DMS53 treated with DMSO at 0.1 percent for 48 hours (cell line): ENCODE measurements at regions not wholly inside any gene's neighbourhood (a gene's known extent, or its start where the extent isn't known, plus 50 kb on each side); places are given as distances from the start of the nearest gene placed in this dataset.
"Not testable (repeated sequence)": the region's sequence is repeated elsewhere in the genome, so short reads cannot be mapped to it uniquely, and the experiment has no call there.

Experiments
- DNase-seq: peaks from one replicate; lab custom pipeline; 2025; ENCODE audit not compliant: unreplicated experiment; lab: John Stamatoyannopoulos, UW

DNA sequence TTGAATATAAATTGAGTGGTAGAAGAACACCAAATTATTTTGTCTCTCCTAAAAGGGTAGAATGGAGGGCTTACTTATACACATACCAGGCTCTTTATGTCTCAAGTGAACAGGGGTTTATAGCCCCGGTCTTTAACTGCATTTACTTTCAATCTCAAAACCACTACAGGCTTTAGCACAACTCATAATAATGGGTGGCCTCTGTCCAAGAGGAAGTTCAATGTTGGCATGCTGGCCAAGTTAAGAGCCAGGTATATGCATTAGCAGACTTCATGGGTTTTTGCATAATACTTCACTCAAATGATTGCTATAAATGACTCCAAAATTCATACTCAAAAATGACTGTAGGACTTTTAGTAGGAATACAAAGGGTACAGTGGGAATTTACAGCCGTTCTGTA lies 118.5 kb upstream of the OTUD4 start:
- no peak for DNase-seq

DNA sequence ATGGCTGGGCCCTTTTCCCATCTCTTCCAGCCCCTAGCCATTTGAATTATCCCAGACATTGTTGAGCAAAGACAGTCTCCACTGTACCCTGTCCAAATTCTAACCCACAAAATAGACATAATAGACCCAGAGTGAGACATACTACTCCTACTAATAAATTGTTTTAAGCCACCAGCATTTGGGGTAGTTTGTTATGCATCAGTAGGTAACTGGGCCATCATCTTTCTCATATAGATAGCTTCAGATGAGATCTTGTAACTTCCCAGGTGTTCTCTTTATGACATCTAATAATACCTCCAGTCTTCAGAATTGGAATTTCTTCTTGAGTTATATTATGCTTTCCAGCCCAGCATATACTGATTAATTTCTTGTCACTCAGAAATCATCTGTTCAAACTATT lies 117.2 kb upstream of the OTUD4 start:
- no peak for DNase-seq

DNA sequence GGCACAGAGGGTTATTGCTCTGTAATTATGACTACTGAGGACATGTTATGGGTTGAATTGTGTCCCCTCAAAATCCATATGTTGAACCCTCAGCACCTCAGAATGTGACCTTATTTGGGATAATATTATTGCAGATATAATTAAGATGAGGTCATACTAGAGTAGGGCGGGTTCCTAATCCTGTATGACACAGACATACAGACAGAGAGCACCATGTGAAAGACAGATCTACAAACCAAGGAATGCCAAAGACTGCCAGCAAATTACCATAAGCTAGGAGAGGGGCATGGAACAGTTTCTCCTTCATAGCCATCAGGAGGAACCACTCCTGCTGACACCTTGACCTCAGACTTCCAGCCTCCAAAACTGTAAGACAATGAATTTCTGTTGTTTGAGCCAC lies 115.2 kb upstream of the OTUD4 start:
- DNase-seq = no peak

DNA sequence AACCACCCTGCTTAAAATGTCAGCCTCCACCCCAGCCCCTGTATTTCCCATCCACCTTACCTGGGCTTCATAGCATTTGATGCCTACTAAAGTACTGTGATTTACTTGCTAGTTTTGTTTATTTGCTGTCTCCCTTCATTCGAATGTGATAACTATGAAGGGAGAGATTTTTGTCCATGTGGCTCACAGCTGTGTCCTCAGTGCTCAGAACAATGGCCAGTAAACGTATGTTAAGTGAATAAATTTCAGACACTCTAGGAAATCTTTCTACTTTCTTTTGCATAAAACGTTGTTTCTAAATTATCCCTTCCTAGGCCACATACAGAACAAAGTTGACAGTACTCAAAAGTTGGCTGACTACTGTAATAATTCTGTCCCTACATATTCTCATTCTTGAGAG lies 114.7 kb upstream of the OTUD4 start:
- no peak for DNase-seq

DNA sequence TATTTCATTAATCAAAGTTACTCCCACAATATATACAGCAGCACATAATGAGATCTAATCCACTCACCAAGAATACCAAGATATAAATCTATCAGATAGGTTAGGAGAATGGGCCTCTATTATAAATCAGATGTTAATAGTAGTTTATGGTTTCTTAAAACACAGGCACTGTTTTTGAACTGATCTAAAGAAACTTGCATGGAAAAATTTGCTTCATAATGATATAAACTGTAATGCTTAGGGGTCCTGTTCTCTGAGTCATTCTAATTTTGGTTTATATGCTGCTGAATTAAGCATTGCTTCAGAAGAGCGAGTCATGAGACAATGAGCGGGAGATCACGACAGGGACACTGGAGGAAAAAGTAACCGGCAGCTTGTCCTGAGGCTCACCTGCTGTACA lies 113.3 kb upstream of the OTUD4 start:
- no peak for DNase-seq

DNA sequence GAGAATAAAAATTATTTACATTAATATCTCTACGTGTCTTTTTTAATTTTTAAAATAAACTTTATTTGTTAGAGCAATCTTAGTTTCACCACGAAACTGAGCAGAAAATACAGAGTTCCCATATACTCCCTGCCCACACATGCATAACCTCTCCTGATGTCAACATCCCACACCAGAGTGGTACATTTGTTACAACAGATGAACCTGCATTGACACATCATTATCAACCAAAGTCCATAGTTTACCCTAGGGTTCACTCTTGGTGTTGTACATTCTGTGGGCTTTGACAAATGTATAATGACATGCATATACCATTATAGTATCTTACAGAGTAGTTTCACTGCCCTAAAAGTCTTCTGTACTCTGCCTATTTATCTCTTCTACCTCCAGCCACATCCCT lies 110.6 kb upstream of the OTUD4 start:
- DNase-seq = no peak

DNA sequence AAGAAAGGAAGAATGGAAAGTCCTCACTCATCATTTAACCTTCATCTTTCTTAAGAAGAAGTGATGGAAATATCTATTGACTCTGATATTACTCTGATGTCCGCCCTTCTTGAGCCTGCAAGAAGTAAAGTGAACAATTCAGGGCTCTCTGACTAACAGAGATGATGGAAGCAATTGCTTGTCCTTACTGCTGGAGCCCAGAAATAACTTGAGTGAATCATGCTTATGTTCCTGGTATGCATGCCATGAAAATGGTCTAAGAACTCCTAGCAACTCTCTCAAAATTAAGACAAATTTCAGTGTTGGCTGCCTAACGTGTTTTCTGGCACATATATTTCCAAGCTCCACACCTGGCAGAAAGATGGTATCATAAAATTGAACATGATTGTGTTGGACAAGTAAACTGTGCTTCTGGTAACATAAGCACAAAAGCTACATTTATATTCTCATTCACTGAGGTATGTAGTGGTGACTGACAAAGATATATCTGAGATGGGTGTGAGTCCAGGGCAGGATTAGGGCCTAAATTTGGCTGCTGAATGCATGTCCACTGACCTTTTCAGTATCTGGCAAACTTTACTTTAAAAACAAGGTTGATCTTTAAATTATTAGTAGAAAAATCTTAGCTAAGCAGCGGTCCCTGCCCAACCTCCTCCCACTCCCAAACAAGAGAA lies 109.2 kb upstream of the OTUD4 start:
- no peak for DNase-seq

DNA sequence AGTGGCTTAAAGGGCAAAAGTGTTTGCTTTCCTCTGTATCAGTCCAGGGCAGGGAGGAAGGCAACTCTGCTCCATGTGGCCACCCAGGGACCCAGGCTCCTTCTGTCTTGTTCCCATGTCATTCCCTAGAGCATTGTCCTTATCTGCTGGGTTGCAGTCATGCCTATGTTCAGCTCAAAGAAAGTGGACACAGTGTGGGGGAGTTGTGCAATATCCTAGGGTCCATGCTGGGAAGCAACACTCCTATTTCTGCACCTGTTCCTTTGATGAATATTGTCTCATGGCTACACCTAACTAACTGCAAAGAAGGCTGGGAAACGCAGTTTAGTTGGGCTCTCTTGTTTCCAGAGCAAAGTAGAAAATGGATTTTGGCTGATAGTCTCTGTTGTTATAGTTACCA lies 107.0 kb upstream of the OTUD4 start:
- no peak for DNase-seq

DNA sequence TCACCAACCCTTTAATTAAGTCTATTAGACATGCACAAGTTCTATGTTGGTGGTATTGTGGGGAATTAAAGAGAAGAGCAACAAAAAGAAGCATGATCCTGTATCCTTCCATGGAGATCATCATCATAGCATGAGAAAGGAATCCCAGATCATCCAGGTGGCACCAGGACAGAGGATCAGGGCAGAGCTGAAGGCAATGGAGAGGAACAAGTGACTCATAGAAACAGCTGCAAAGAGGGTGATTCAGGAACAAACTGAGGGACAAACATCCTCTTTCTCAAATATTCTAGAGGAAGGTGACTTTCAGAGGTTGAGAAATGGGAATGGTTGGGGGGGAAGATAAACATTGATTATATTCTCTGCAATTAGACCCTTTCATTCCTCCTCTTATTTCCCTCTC lies 105.5 kb upstream of the OTUD4 start:
- peak; percentile 78 for DNase-seq

DNA sequence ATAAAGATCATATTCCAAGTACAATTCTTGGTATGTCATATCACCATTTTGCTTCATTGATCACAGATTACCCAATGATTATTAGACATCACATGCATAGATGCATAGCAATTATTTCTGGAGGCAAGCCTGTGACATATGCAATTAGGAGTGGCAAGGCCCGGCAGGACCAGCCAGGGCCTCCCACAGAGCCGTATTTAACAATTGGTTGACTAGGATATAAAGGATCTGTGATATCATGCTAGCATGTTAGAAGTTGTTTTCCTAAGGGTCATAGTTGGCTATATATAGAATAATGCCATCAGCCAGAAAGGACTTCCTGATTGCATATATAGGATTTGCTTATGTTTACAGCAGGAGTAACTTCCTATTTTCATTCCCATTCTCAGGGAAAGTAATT lies 103.5 kb upstream of the OTUD4 start:
- peak; percentile 30 for DNase-seq

DNA sequence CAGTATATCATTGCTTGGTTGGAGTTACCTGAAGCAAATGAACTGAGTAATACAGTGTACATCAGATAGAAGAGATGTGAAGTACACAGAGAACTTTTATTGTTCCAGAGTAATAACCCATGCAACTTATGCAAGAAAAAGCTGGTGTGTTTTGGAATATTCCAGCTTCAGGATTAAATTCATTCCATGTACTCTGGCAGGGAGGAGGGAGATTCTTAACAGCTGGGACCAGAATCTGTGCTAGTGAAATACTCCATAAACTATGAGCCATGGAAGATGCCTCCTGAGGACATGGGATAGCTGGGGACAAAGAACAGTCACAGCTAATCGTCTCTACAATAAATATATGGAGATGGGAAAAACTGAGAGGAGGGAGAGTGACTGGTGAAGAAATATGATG lies 101.6 kb upstream of the OTUD4 start:
- DNase-seq = no peak

DNA sequence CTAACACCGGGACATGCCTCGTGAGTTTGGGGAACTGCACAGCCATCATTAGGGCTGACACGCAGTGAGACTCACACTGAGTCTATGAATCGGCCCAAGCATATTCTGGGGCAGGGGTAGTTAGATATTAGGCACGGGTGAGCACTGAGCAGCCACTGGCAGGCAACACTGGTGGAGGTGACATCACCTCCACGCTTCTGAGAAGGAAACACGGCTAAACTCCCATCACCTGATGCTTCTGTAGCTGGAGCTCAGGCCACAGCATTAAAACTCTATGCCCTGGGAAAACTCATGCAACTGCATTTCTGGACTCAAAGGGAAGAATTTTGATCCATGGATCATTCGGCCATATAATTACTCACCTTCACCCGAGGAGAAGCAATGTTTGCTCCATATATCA lies 100.8 kb upstream of the OTUD4 start:
- DNase-seq = no peak

DNA sequence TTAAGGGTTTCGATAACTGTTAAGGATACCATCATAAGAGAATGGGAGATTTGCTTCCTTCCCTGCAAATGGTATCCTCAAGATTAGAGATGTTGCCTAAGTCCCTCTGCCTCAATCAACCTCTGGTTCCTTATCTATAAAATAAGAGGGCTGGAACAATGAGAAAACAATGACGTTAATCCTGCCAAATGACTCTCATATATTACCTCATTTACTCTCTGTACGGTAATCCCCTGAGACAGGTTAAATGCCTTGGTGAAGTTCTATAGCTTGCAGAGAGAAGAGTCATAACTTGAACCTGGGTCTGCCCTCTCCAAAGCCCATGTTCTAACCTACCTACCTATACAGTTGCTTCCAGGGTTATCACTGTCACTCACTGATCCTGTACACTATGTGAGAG lies 100.2 kb upstream of the OTUD4 start:
- no peak for DNase-seq

DNA sequence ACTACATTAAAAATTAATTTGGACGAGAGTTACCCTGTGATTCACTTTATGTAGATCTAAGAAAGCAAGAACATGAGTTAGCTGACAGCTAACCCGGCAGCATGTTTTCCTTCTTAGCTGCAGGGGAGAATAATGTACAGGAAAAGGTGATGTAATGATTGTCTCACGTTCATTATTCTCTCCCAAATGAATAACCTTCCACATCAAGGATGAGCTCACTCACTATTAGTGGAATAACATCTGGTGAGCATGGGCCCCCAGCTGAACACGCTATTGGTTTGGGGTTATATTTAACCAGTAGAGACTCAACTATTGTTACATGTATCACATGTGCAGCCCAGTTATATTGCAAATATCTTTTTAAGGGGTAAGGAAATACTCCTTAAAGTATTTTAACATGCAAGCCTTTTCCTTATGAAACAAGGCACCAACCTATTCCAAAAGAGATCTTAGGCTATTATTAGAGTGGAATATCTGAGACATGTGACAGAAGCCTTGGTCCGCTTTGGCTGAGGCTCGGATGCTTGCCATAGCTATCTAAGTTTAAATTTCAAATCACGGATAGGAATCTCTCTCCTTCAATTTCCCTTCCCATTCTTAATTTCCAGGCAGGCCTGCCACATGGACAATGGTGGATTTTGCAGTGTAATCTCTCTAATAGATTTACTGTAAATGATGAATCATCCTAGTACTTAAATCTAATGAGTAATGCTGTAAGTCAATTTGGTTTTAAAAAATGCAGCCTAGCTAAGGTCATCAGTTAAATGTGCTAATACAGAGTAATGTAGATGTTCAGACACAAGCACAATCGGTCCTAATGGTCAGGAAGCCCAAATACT lies 99.0 kb upstream of the OTUD4 start:
- DNase-seq = peak; percentile 2

DNA sequence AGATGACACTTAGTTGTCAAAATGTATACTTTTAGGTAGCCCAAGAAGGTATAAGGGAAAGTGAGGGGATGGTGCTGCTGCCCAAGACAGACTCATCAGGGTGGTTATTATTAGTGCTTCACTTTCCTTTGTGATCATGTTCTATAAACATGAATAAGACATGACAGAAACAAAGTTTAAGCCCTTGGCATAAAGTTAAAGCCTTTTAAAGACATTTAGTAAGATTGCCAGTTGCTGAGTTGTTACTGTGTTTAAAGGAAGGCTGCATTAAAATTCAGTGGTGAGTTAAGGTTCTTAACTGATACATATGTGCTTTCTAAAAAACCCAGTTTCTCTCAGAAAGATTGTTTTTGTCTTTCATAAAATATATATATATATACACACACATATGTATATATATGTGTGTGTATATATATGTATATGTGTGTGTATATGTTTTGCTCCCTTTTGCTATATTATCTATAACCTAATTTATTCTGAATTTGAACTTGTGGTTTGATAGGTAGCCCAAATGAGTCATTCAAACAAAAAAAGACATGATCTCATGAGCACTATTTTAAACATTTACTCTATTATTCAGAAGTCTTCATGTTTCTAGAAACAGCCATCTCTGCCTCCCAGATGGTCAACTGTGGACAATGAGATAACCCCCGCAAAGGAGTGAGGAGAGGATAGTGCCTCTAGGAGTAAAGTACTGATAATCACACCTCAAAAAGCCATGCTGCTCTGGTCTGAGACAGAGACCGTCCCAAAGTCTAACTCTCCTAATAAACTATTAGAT lies 98.1 kb upstream of the OTUD4 start:
- no peak for DNase-seq

DNA sequence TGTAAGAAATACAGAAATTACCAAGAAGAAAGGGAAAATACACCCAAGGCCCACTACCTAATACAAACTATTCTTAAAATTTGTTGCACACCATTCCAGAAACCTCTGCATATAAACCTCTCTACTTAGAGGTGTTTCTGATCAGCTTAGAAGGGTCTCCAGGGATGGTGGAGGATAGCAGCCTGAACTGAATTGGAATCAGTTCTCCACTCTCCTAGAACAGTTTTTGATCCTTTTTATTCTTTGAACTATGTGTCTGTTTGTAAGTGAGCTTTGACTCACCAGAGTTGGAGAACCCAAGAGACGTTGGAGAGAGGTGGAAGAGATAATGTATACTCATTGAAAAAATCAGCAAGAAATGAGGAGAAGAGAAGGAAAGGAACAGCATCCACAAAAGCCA lies 96.6 kb upstream of the OTUD4 start:
- no peak for DNase-seq

DNA sequence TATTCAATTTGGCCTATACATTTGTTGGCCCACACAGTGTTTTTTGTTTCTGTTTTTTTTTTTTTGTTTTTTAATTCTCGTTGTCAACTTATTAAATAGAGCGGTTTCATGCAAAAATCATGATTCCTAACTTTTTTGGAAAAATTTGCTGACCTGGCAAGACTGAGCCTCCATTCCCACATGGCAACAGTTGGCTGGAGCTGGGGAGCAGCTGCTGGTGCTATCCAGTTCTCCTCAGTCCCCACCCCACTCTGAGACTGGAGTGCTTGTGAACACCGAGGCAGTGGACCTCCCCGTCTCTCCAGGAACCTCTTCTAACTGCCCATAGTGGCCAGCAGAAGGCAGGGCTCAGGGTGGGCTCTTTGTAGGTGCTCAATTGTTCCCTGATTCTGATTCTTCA lies 95.7 kb upstream of the OTUD4 start:
- no peak for DNase-seq

DNA sequence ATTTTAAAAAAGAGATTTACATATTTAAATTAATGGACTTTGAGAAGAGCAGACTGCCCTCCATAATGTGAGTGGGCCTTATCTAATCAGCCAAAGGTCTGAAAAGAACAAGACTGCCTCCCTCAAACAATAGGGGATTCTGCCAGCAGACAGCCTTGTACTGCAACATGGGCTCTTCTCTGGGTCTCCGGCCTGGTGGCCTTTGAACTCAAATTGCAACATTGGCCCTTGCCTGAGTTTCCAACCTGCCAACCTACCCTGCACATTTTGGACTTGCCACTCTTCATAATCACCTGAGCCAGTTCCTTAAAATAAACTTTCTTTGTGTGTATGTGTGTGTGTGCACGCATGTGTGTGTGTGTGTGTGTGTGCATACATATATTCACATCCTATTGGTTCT lies 90.8 kb upstream of the OTUD4 start:
- DNase-seq = no peak

DNA sequence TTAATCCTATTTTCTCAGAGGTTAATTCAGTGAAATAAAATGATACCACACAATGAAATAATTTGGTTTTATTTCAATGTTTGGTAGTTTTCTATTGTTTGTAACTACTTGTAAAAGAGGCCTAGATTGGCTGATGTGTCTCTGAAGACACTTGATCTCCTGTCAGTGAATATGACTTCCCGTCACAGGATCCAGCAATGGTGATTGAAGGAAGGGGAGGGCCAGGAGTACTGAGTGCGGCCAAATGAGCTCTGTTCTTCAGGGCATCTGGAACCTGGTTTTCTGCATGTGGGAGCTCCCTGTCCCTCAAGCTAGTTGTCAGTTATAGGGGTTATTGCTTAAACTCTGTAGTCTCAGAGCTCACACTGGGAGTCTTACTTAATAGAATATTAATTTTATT lies 86.5 kb upstream of the OTUD4 start:
- DNase-seq = no peak

DNA sequence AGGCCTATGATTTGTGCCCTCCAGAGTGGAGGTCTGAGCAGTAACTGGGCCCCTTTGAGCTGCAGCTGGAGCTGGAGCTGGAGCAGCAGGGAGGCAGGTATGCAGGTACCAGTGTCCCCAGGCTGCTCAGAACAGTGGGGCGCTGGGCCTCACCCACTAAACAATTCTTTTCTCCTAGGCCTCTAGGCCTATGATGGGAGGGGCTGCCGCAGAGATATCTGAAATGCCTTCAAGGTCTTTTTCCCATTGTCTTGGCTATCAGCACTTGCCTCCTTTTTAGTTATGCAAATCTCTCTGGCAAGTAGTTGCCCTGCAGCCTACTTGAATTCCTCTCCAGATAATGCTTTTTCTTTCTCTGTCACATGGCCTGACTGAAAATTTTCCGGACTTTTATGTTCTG lies 79.7 kb upstream of the OTUD4 start:
- DNase-seq = no peak

DNA sequence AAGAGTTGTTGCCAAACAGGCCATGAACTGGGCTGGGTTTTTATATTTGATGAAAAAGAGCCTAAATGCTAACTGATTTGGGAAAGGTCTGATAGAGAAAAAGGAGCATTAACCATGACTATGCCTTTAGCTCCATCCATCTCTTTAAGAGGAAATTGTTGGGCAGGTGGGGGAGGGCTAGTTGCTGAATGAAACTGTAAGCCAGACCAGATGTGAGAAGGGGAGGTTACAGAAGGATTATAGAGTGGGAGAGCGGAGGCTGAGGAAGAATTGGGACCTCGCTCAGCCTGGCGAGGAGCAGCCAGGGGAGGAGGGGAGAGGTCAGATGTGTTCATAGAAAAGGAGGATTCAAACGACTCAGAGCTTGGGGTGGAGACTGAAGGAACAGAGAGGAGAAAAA lies 74.9 kb upstream of the OTUD4 start:
- not testable (repeated sequence) for DNase-seq

DNA sequence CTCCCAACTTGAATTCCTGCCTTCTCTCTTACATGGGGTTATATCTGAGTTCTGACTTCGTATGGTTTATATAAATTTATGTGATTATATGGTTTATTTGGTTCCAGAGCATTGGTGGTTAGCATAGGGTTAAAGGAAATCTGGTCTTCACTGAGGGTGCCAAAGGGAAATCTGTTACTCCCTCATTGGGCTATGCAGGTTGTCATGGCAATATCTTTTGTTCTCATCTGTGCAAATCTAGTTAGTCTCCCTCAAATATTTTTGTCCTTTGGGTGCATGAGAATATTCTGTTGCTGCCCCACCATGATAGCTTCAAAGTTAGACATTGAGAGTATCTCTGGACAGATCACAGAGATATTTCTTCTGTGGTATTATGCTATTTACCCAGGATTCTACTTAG lies 71.8 kb upstream of the OTUD4 start:
- no peak for DNase-seq
